AG04450 (cell line): ENCODE measurements at regions not wholly inside any gene's neighbourhood (a gene's known extent, or its start where the extent isn't known, plus 50 kb on each side); places are given as distances from the start of the nearest gene placed in this dataset.

Experiments
- CTCF ChIA-PET: fragments of 300-600, 350-600 bp; formaldehyde crosslinking; extraction: SDS; loops from one replicate; lab custom pipeline; 2022; ENCODE audit warnings: antibody characterized with exemption, inconsistent platforms; lab: Charles Lee
- POLR2A ChIA-PET: fragments of 350-600 bp; formaldehyde crosslinking; extraction: SDS; loops from one replicate; lab custom pipeline; 2021; ENCODE audit warnings: antibody characterized with exemption, inconsistent platforms; lab: Yijun Ruan, JAX
- DNase-seq: peaks from one replicate; pipeline ENCODE4 v3.0.0-alpha.2; 2011; ENCODE audit warnings: low read depth, low spot score
- H3K27ac ChIP-seq: one replicate; pipeline ENCODE4 v1.5.1; 2012; ENCODE audit warnings: low read depth, low read length, control low read depth
- H3K27me3 ChIP-seq: one replicate; pipeline ENCODE4 v1.6.0; 2012; ENCODE audit warnings: low read length; ENCODE audit not compliant: control insufficient read depth, insufficient read depth
- H3K4me3 ChIP-seq: 2 replicates; pipeline ENCODE4 v1.5.1; 2011; ENCODE audit warnings: mild to moderate bottlenecking, low read depth, low read length, control low read depth
- H3K9me3 ChIP-seq: 2 replicates; pipeline ENCODE4 v1.5.1; 2012; ENCODE audit warnings: low read length; ENCODE audit not compliant: control insufficient read depth, insufficient read depth
- CTCF ChIP-seq: IDR thresholded peaks from 2 replicates; pipeline ENCODE4 v1.5.1; 2011; ENCODE audit warnings: low read depth, low read length, control low read depth, inconsistent platforms

GRCh38 chr2:824954-825353, 125.7 kb upstream of the SNTG2 start:
- H3K4me3 ChIP-seq: no peak overlapping the region
- DNase-seq: no peak
- ChIA-PET POLR2A (no interaction called here), CTCF (no interaction called here)
- no peaks in the 10 kb centered on the region for H3K27me3 ChIP-seq
- no peak for TF ChIP-seq CTCF
- H3K27ac ChIP-seq: no peak overlapping the region
- peaks cover 38% of the 10 kb centered on the region for H3K9me3 ChIP-seq

GRCh38 chr2:824524-824923, 126.1 kb upstream of the SNTG2 start:
- POLR2A ChIA-PET: no interaction called here
- Histone ChIP-seq H3K27me3 (no peaks in the 10 kb centered on the region), H3K4me3 (no peak overlapping the region), H3K27ac (no peak overlapping the region), H3K9me3 (peaks cover 42% of the 10 kb centered on the region)
- no peak for TF ChIP-seq CTCF
- DNase-seq: no peak
- CTCF ChIA-PET: no interaction called here

GRCh38 chr2:821546-821945, 129.1 kb upstream of the SNTG2 start:
- POLR2A ChIA-PET: no interaction called here
- no peak overlapping the region for H3K27ac ChIP-seq
- CTCF ChIA-PET: no interaction called here
- TF ChIP-seq CTCF: no peak
- no peaks in the 10 kb centered on the region for H3K27me3 ChIP-seq
- no peak for DNase-seq
- H3K9me3 ChIP-seq: peaks cover 59% of the 10 kb centered on the region
- no peak overlapping the region for H3K4me3 ChIP-seq

GRCh38 chr2:819601-820000, 131.0 kb upstream of the SNTG2 start:
- no peak overlapping the region for H3K27ac ChIP-seq
- POLR2A ChIA-PET: no interaction called here
- CTCF ChIA-PET: no interaction called here
- no peak overlapping the region for H3K4me3 ChIP-seq
- DNase-seq: no peak
- H3K27me3 ChIP-seq: no peaks in the 10 kb centered on the region
- H3K9me3 ChIP-seq: peaks cover 66% of the 10 kb centered on the region
- no peak for TF ChIP-seq CTCF

- Histone ChIP-seq H3K4me3 (no peak overlapping the region), H3K27ac (no peak overlapping the region), H3K9me3 (peaks cover 70% of the 10 kb centered on the region), H3K27me3 (no peaks in the 10 kb centered on the region)
- POLR2A ChIA-PET: no interaction called here
- TF ChIP-seq CTCF: no peak
- CTCF ChIA-PET: no interaction called here
- DNase-seq: no peak
Observed at GRCh38 chr2:819121-819520, 131.5 kb upstream of the SNTG2 start.
